HCT116 (cell line): ENCODE measurements at regions not wholly inside any gene's neighbourhood (a gene's known extent, or its start where the extent isn't known, plus 50 kb on each side); places are given as distances from the start of the nearest gene placed in this dataset.
"Not testable (repeated sequence)": the region's sequence is repeated elsewhere in the genome, so short reads cannot be mapped to it uniquely, and the experiment has no call there.

Experiments used
- CTCF ChIP-seq, 3 experiments: fragments of 200-600 bp in 1 of 3; sonication (generic) in 1 of 3; IDR thresholded peaks in 2 of 3; conservative IDR thresholded peaks in 1 of 3; 2 replicates each; pipeline ENCODE4 v1.5.1; 2012 to 2017; ENCODE audit warnings: low read depth in 2 of 3, low read length in 2 of 3, antibody characterized with exemption in 1 of 3, borderline replicate concordance in 1 of 3, control low read depth in 1 of 3, mild to moderate bottlenecking in 1 of 3, mixed read lengths in 1 of 3, mixed run types in 1 of 3, moderate library complexity in 1 of 3; ENCODE audit not compliant: insufficient read depth in 1 of 3
- EZH2phosphoT487 ChIP-seq: fragments of 200-600 bp; IDR thresholded peaks from 2 replicates; pipeline ENCODE4 v1.6.1; 2018; ENCODE audit warnings: antibody characterized with exemption, borderline replicate concordance
- POLR2A ChIP-seq: IDR thresholded peaks from 2 replicates; pipeline ENCODE4 v1.7.0; 2011; ENCODE audit warnings: borderline replicate concordance; ENCODE audit not compliant: insufficient read depth, insufficient read length; ENCODE audit errors: extremely low read depth
- RAD21 ChIP-seq: IDR thresholded peaks from 2 replicates; pipeline ENCODE4 v1.6.1; 2012; ENCODE audit warnings: low read depth, mild to moderate bottlenecking

- not testable (repeated sequence) for TF ChIP-seq CTCF (IDR thresholded peaks at IDR 0.05 in 2 of 3, conservative IDR thresholded peaks at IDR 0.05 in 1 of 3; ENCODE audit: borderline replicate concordance in 1 of 3, insufficient read depth in 1 of 3, low read depth in 2 of 3, low read length in 2 of 3); RAD21; POLR2A; EZH2phosphoT487
Measured at GRCh38 chr6:120748574-120748973, 585.7 kb downstream of the TBC1D32 start.
